ENCODE measurements at regions not wholly inside any gene's neighbourhood (a gene's known extent, or its start where the extent isn't known, plus 50 kb on each side); places are given as distances from the start of the nearest gene placed in this dataset.

- no peak for TF ChIP-seq JUND (IDR thresholded peaks at IDR 0.05; ENCODE audit: low read depth)
- no peak for DNase-seq (ENCODE audit: low read depth in 1 of 2, low spot score in 1 of 2)
Observed at GRCh38 chr15:96180087-96180748, 150.3 kb upstream of the NR2F2 start.

GRCh38 chr15:96181217-96181616 is 149.3 kb upstream of the NR2F2 start:
- DNase-seq (ENCODE audit: low read depth in 1 of 2, low spot score in 1 of 2), result no peak
- in situ Hi-C loops (cut with HindIII; ENCODE audit: low pct_unique_long_range_greater_than_20kb, low sequenced_read_pairs), result no loop called here
- no peak for TF ChIP-seq JUND (IDR thresholded peaks at IDR 0.05; ENCODE audit: low read depth)

More at GRCh38 chr15:96180087-96180748, 150.3 kb upstream of the NR2F2 start:
- in situ Hi-C loops (cut with HindIII; ENCODE audit: low pct_unique_long_range_greater_than_20kb, low sequenced_read_pairs), result no loop called here

- no peak for TF ChIP-seq JUND (IDR thresholded peaks at IDR 0.05; ENCODE audit: low read depth)
- in situ Hi-C loops (cut with HindIII; ENCODE audit: low pct_unique_long_range_greater_than_20kb, low sequenced_read_pairs), result no loop called here
- DNase-seq (ENCODE audit: low read depth in 1 of 2, low spot score in 1 of 2), result no peak
Observed at GRCh38 chr15:96181873-96182301, 148.6 kb upstream of the NR2F2 start.

- no peak for TF ChIP-seq JUND (IDR thresholded peaks at IDR 0.05; ENCODE audit: low read depth)
- in situ Hi-C loops (cut with HindIII; ENCODE audit: low pct_unique_long_range_greater_than_20kb, low sequenced_read_pairs), result no loop called here
- no peak for DNase-seq (ENCODE audit: low read depth in 1 of 2, low spot score in 1 of 2)
Observed at GRCh38 chr15:96182736-96183513, 147.6 kb upstream of the NR2F2 start.

GRCh38 chr15:96183514-96183850 is 147.0 kb upstream of the NR2F2 start:
- TF ChIP-seq JUND (IDR thresholded peaks at IDR 0.05; ENCODE audit: low read depth), result no peak
- in situ Hi-C loops (cut with HindIII; ENCODE audit: low pct_unique_long_range_greater_than_20kb, low sequenced_read_pairs), result no loop called here
- no peak for DNase-seq (ENCODE audit: low read depth in 1 of 2, low spot score in 1 of 2)

- in situ Hi-C loops (cut with HindIII; ENCODE audit: low pct_unique_long_range_greater_than_20kb, low sequenced_read_pairs), result no loop called here
- no peak for TF ChIP-seq JUND (IDR thresholded peaks at IDR 0.05; ENCODE audit: low read depth)
- DNase-seq (ENCODE audit: low read depth in 1 of 2, low spot score in 1 of 2), result no peak
Observed at GRCh38 chr15:96183867-96184266, 146.6 kb upstream of the NR2F2 start.

- DNase-seq (ENCODE audit: low read depth in 1 of 2, low spot score in 1 of 2), result no peak
- TF ChIP-seq JUND (IDR thresholded peaks at IDR 0.05; ENCODE audit: low read depth), result no peak
- in situ Hi-C loops (cut with HindIII; ENCODE audit: low pct_unique_long_range_greater_than_20kb, low sequenced_read_pairs), result no loop called here
Observed at GRCh38 chr15:96184297-96184696, 146.2 kb upstream of the NR2F2 start.

- no peak for DNase-seq (ENCODE audit: low read depth in 1 of 2, low spot score in 1 of 2)
- in situ Hi-C loops (cut with HindIII; ENCODE audit: low pct_unique_long_range_greater_than_20kb, low sequenced_read_pairs), result no loop called here
- TF ChIP-seq JUND (IDR thresholded peaks at IDR 0.05; ENCODE audit: low read depth), result no peak
Observed at GRCh38 chr15:96186105-96186504, 144.4 kb upstream of the NR2F2 start.

GRCh38 chr15:96187341-96188305 is 142.9 kb upstream of the NR2F2 start:
- TF ChIP-seq JUND (IDR thresholded peaks at IDR 0.05; ENCODE audit: low read depth), result no peak
- in situ Hi-C loops (cut with HindIII; ENCODE audit: low pct_unique_long_range_greater_than_20kb, low sequenced_read_pairs), result no loop called here
- DNase-seq (ENCODE audit: low read depth in 1 of 2, low spot score in 1 of 2), result no peak

GRCh38 chr15:96197721-96198120 is 132.8 kb upstream of the NR2F2 start:
- no peak for TF ChIP-seq JUND (IDR thresholded peaks at IDR 0.05; ENCODE audit: low read depth)
- in situ Hi-C loops (cut with HindIII; ENCODE audit: low pct_unique_long_range_greater_than_20kb, low sequenced_read_pairs), result no loop called here
- DNase-seq (ENCODE audit: low read depth in 1 of 2, low spot score in 1 of 2), result no peak

GRCh38 chr15:96199111-96199510 is 131.4 kb upstream of the NR2F2 start:
- peak in 1 of 2 experiments; percentile 92 for DNase-seq (ENCODE audit: low read depth in 1 of 2, low spot score in 1 of 2)
- TF ChIP-seq JUND (IDR thresholded peaks at IDR 0.05; ENCODE audit: low read depth), result no peak
- in situ Hi-C loops (cut with HindIII; ENCODE audit: low pct_unique_long_range_greater_than_20kb, low sequenced_read_pairs), result no loop called here

GRCh38 chr15:96200357-96200967 is 130.0 kb upstream of the NR2F2 start:
- in situ Hi-C loops (cut with HindIII; ENCODE audit: low pct_unique_long_range_greater_than_20kb, low sequenced_read_pairs), result no loop called here

More at GRCh38 chr15:96200357-96200967, 130.0 kb upstream of the NR2F2 start:
- DNase-seq (ENCODE audit: low read depth in 1 of 2, low spot score in 1 of 2), result peak; percentile 23 to 96
- TF ChIP-seq JUND (IDR thresholded peaks at IDR 0.05; ENCODE audit: low read depth), result peak; percentile 51; the same call in 1 of the 2 replicates

All from T47D (cell line).